HG03196 (cell line): ENCODE measurements at regions not wholly inside any gene's neighbourhood (a gene's known extent, or its start where the extent isn't known, plus 50 kb on each side); places are given as distances from the start of the nearest gene placed in this dataset.
A peak's percentile ranks its signal among the peaks of the same experiment; 100 is the strongest.
"Not testable (repeated sequence)": the region's sequence is repeated elsewhere in the genome, so short reads cannot be mapped to it uniquely, and the experiment has no call there.

Experiments
- ATAC-seq: cut with Tn5 transposase; IDR thresholded peaks from one replicate; pipeline ENCODE4 v1.9.1; 2021; ENCODE audit not compliant: unreplicated experiment

DNA sequence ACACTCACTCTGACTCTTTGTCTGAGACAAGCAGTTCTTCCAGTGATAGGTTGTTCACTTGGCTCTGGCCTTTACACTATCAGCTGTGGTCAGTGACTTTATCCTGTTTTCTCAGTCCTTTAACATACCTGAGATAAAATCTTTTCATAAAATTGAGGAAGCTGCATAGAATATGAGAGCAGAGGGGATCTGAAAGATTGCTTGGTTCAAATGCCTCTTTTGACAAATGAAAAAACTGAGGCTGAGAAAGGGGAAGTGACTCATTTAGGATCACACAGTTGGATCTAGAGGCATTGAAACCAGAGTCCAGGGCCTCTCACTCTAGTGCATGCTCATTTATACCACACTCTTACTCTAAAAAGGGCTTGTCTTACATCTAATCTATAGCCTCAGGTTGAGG, 277.0 kb upstream of the TBX18 start:
- no peak for ATAC-seq

DNA sequence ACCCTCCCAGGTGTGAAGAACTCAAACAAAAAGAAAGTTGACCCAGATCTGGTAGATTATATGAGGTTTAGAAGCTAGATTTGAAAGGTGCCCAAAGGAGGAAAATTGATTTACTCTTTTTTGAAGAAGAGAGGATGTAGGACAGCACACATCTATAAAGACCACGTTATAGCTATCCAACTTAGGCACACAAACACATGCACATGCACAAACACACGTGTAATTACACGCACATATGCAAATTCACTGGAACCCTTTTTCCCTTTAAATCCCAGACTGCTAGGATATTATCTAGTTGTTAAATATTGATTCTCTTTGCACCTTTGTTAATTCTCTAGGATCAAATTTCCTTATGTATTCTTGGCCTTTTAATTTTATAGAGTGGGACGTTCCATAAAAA, 272.8 kb upstream of the TBX18 start:
- no peak for ATAC-seq

DNA sequence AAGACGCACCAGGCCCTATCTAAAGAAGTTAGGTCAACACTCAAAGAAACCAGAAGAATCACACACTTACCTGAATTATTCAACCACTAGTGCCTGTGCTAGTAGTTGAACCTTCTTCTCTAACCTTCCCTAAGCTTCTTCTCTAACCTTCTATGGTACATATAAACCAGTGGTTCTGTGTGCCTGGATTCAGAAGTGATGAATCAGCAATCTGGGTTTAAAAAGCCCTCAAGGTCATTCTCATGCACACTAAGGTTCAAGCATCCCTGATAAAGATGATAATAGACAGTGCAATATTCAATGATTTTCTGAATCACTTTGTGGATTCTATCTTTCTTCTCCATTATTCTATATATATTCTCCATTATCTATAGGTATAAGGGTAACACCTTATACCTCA, 271.4 kb upstream of the TBX18 start:
- ATAC-seq, result no peak

DNA sequence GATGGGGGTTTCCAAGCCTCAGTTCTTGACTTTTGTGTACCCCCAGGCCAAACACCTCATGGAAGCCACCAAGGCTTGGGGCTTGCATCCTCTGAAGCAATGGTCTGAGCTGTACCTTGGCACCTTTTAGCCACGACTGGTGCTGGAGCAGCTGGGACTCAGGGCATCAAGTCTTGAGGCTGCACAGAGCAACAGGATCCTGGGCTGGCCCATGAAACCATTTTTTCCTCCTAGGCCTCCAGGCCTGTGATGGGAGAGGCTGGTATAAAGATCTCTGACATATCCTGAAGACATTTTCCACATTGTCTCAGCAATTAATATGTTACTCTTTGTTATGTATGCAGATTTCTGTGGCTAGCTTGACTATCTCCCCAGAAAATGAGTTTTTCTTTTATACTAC, 269.1 kb upstream of the TBX18 start:
- no peak for ATAC-seq

DNA sequence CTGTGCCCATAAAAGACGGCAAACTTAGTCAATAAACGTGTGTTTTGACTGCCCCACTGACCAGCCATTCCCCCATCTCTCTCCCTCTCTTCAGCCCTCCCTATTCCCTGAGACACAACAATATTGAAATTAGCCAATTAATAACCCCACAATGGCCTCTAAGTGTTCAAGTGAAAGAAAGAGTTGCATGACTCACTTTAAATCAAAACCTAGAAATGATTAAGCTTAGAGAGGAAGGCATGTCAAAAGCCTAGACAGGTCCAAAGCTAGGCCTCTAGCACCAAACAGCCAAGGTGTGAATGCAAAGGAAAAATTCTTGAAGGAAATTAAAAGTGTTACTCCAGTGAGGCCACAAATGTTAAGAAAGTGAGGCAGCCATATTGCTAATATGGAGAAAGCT, 261.6 kb upstream of the TBX18 start:
- ATAC-seq, result no peak

DNA sequence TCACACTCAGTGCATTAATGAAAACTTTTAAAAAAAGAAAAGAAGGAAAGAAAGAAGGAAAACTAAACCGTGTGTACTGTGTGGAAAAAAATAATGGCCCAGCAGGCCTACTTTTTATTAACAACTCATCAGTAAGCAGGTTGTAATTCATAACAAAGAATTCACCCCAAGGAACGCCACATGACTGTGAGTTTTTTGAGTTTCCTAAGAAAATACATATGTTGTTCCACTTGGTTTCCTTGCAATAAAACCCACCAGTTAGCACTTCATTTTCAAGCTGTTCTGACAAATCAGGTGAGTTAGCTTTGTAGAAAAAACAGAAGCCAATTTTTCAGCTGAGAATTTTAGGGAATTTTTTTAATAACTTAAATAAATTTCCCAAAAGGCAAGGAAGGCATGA, 259.3 kb upstream of the TBX18 start:
- no peak for ATAC-seq

DNA sequence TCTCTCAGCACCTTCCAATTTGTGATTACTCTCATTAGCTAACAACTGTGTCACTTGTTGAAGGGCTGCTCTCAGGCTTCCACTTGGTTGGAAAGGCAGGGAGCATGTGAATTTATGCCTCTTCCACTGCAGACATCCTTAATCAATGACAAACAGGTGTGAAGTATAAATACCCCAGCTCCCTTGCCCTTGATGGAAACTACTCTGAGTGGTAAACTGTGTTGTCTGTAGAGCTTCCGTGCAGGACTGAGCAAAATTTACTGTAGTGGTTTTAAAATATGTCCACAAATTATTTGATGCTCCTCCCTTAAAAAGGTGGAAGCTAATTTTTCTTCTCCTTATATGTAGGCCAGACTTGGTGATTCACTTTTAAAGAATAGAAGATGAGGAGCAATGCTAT, 253.0 kb upstream of the TBX18 start:
- no peak for ATAC-seq

DNA sequence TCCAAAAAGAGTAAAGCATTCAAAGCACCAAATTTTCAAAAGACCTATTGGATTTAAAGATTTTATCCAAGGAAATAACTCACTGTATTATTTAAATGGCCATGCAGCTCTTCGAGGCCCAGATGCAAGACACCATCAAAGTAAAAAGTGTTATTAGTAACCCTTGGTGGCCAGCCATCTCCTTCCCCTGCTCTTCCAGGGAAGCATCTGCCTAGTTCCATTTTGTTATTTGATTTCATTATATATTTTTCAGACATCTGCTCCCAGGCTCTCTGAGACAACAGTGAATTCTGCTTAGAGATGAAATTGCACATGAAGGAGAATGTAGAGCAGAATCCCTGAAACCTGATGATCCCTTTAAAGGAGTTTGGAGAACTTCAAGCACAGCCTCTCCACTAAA, 252.3 kb upstream of the TBX18 start:
- ATAC-seq, result no peak

DNA sequence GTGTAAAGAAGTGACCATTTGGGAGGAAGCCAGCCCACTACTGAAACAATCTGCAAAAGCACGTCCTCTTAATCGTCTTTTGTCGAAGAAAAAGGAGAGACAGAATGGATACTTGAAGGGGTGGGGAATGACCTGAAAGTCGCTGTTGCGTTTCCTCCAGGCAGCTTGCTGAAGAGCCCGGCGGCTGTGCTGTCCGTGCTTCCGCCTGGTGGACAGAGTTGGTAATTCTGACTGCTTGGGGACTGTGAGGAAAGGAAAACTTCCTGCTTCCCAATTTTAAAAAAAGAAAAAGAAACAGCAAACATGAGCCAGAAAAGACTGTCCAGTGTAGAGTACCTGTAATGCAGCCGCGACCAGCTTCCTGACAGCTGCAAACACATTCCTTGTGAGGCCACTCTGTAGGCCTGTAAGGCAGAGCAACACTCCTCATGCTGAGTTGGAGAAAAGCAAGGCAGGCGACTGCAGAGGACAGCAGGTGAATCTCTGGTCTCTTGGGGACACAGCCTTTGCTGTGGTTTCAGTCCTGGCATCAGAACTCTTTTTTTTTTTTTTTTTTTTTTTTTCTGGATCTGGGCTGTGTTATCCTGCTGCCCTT, 251.1 kb upstream of the TBX18 start:
- ATAC-seq, result peak; percentile 69

DNA sequence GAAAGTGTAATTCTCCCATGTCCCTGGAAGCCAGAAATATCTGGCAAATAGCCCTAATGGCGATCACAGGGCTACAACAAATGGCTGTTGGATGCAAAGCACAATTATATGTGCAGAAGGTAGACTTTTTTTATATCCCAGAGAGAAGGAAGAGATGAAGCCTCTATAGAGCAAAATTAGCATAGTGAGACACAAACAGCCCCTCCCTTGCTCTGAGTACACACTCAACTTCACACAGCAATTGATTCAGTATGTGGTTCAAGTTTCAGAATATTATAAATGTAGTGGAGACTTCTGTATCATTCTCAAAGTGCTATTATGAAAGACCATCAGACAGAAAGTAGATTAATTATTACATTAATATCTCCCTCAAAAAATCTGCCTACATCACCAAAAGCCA, 246.5 kb upstream of the TBX18 start:
- no peak for ATAC-seq

DNA sequence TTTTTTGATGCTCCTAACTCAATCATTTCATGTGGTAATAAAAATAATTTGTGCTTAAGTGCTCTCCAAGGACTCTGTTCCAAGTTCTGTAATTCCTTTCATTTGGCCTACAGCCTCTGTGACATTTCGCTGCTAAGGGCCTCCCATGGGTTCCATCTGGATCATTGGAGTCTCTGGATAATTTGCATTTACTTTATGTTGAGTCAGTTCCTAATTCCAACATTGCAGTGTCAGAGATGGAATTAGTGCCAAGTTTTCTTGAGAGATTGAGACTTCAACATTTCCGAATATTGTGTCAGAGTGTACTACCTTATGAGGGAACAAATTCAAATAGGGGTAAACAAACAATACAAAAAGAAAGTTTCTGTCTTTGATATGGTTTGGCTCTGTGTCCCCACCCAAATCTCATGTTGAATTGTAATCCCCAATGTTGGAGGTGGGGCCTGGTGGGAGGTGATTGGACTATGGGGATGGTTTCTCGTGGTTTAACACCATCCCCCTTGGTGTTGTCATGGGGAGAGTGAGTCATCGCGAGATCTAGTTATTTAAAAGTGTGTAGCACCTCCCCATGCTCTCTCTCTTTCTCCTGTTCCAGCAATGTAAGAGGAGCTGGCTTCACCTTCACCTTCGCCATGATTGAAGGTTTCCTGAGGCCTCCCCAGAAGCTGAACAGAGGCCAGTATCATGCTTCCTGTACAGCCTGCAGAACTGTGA, 244.1 kb upstream of the TBX18 start:
- ATAC-seq, result no peak

DNA sequence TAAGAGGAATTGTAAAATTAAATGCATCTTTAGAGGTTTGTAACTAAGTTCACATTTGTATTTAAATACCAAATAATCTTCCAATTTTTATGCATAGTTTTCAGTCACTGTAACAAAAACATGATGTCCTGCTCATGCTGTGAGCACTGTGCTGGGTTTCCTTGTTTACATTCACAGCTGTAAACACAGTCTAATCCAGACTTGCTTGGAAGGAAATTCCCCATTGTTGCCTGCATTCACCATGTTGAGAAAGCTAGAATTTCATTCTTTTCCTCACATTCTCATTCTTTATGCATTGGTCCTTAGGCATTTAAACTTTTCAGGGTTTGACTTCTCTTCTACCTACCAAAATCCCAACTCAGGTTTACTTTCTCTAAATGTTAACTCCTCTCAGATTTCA, 242.0 kb upstream of the TBX18 start:
- ATAC-seq, result no peak

DNA sequence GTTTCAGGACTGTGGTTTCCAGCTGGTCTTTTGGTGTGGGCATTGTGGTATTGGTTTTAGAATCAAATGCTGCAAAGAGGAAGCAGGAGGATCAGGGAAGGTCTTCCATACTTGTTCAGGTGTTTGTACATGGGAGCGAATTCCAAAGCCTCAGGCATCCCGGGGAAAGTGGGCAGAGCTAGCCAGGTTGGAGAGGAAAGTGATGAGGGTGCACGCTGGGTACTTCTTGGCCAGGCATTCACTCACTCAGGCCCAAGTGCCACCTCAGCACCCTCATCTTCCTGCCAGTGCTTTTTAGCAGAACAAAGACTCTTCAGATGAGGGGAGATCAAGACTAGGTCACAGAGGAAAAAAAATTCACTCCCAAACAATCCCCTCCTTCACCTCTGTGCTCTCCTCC, 241.1 kb upstream of the TBX18 start:
- ATAC-seq, result no peak

DNA sequence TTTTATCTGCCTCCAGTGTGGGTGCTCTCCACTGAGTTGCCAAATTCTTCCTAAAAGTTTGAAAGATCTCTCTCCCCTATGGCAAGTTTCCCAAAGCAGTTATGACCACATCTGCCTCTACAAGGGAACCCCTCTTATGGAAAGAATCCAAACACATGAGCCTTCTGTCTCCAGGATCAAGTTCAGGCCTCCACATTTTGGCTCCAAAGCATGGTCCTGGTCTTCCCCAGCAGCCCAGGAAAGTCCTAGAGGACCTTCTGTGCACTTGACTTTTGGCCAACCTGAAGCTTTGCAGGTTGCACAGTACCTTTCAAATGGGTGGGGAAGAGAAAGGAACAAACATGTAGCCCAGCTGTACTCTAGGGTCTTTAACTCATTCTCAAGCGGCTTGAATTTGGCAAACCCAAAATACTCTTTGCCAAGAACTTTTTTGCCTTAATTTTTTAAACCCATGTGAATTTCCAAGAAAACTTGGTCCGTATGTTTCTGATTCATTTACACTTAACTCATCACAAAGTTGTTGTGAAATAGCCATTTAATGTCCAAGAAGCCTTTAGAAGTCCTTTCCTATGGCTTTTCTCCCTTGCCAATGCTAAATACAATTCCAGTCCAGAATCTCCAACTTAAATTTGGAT, 240.1 kb upstream of the TBX18 start:
- no peak for ATAC-seq

DNA sequence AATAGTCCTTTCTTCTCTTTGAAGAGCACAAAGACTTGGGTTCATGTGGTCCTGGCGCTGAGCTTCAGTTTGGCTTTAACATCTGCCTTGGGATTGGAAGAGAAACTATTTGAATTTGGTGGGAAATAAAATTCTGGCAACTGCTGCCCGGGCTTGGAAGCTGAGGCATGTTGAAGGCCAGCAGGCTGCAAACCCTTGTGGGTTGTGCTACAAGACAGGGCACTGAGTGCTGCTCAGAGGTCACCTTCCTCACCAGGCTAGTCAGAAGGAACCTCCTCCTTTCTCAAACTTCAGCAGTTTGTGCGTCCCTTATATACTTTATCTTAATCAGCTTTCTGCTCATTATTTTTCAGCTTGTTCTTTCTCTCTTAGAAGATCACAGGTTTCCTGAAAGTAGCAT, 238.4 kb upstream of the TBX18 start:
- ATAC-seq, result no peak

DNA sequence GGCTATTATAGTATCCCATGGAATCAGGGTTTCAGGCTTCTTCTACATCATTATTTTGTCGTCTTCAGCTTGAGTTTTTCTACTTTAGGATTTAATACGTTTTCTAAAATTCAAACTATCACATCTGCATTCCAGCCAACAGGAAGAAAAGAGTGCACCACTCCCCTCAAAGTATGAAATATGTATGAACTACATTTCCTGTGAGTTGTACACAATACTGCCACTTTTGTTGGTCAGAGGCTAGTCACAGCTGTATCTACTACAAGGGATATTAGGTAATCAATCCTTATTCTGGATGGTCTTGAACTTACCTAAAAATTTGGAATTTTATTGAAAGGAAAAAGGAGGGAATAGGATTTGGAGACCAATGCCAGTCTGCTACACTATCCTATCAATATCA, 235.6 kb upstream of the TBX18 start:
- no peak for ATAC-seq

DNA sequence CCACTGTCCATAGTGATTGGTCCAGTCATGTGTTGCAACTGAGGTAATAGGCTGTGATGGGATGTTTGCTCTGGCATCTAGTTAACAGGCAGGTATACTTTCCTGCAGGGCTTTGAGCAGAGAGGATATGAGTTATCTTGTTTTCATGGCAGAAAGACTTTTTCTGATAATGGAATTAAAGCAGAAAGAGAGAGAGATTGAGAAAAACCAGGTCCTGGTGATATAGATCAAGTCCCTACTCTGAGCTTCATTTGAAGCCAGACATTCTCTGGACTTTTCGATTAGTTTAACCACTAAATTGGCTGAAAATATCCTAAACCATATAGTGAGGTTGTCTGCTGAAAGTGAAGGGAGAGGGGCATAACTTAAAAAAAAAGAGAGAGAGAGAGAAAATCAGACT, 233.8 kb upstream of the TBX18 start:
- ATAC-seq, result no peak

DNA sequence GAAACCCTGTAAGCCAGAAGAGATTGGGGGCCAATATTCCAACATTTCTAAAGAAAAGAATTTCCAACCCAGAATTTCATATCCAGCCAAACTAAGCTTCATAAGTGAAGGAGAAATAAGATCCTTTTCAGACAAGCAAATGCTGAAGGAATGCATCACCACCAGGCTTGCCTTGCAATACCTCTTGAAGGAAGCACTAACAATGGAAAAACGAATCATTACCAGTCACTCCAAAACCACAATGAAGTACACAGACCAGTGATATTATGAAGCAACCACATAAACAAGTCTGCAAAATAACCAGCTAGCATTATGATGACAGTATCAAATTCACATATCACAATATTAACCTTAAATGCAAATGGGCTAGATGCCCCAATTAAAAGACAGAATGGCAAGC, 224.4 kb upstream of the TBX18 start:
- ATAC-seq, result not testable (repeated sequence)

DNA sequence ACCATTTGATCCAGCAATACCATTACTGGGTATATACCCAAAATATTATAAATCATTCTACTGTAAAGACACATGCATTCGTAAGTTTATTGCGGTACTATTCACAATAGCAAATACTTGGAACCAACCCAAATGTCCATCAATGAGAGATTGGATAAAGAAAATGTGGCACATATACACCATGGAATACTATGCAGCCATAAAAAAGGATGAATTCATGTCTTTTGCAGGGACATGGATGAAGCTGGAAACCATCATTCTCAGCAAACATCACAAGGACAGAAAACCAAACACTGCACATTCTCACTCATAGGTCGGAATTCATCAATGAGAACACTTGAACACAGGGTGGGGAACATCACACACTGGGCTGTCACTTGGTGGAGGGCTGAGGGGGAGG, 221.1 kb upstream of the TBX18 start:
- not testable (repeated sequence) for ATAC-seq

DNA sequence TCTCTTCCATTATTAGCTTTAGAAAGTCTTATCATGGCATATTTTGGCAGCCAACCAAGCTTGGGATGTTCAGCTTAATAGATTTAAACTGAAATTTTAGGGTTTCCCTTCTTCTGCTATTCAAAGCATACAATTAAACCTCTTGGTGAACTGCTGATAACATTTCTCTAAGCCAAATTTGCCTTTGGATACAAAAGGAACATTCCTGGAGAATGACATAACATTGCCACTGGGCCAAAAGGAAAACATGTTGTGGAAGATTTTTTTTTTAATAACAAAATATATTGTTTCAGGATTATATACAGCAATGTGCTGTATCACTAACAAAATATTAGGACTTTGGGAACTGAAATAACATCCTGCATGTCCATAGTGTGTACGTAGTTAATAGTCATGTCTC, 215.1 kb upstream of the TBX18 start:
- no peak for ATAC-seq

DNA sequence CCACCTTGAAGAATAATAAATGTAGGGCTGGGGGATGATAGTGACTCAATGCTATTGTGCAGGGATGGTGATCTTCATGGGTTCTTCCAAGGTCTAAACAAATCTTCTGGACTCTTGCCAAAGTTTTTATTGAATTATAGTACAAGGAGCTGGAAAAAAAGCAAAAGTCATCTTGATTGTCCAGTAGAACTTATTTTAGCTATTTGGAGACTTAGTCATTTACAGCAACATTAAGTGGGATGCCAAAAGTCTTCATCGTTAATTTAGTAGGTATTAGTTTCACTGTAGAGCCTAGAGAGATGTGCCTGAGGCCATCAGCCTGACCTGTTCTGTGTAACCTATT, 212.9 kb upstream of the TBX18 start:
- ATAC-seq, result no peak

DNA sequence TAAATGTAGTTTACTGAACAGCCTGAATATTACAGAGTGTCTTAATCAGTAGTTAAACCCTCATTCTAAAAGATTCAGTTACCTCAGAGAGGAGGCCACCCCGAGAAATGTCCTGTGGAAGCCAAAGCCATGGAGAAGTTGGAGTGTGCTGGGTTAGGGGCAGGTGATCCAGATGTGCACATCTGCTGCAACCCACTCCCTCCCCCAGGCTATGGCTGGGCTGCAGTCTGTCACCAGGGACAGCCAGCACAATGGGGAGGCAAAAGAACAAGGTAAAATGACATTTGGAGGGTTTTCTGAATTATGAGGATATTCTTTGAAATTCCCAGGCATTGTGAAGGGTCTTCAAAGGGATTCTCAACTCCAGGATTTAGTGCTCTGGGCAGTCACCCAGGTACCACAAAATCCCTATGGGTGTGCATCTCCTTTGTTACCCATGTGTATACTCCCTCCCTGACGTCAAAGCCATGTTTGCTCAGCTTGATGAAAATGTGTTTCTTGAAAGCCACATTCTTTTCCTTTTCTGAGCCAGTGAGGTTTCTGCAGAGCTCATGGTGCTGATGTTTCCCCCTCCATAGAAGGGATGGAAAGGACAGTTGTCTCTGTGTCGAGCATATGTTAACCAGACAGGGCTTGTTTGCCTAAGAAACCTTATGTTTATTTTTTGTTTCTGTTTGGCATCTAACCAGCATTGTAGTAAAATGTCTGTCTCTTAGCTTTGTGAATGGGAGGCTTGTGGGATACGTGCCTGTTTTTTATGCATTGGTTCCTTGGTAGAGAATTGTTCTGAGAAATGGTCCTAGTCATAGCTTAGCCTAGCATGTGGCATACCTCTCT, 212.3 kb upstream of the TBX18 start:
- ATAC-seq, result no peak
